ENCODE measurements at regions not wholly inside any gene's neighbourhood (a gene's known extent, or its start where the extent isn't known, plus 50 kb on each side); places are given as distances from the start of the nearest gene placed in this dataset.

Small RNAs in the stretch of these regions (small RNA-seq; reads per million reads assigned to genes)
- 0 to 0.08 (median 0) reads per million in 3 experiments for gene RN7SL7P

Measured in neural cell (in vitro differentiated cells).